HepG2 (cell line): ENCODE measurements at regions not wholly inside any gene's neighbourhood (a gene's known extent, or its start where the extent isn't known, plus 50 kb on each side); places are given as distances from the start of the nearest gene placed in this dataset.

Source experiments
- AFF4 ChIP-seq: sonication (generic); formaldehyde crosslinking; IDR thresholded peaks from 2 replicates; pipeline ENCODE4 v1.4.0; 2020; ENCODE audit warnings: missing genetic modification reagents
- GPN1 ChIP-seq: sonication (generic); formaldehyde crosslinking; IDR thresholded peaks from 2 replicates; pipeline ENCODE4 v1.5.1; 2020; ENCODE audit warnings: missing genetic modification reagents, borderline replicate concordance
- KDM1A ChIP-seq: IDR thresholded peaks from 2 replicates; pipeline ENCODE4 v1.6.1; 2016; ENCODE audit warnings: missing compliant biosample characterization
- RNF219 ChIP-seq: sonication (generic); formaldehyde crosslinking; IDR thresholded peaks from 2 replicates; pipeline ENCODE4 v1.5.0; 2020; ENCODE audit warnings: mild to moderate bottlenecking, missing genetic modification reagents
- SRSF4 ChIP-seq: fragments of 200-400 bp; formaldehyde crosslinking; IDR thresholded peaks from one replicate; pipeline ENCODE4 v1.6.1; 2018; ENCODE audit warnings: mild to moderate bottlenecking, low read depth, low read length, moderate library complexity; ENCODE audit not compliant: poor library complexity, severe bottlenecking
- TOE1 ChIP-seq: sonication (generic); formaldehyde crosslinking; IDR thresholded peaks from 2 replicates; pipeline ENCODE4 v1.4.0; 2020; ENCODE audit warnings: mild to moderate bottlenecking, missing genetic modification reagents
- TP53 ChIP-seq: sonication (generic); formaldehyde crosslinking; conservative IDR thresholded peaks from 2 replicates; pipeline ENCODE4 v1.4.0; 2020; ENCODE audit warnings: missing genetic modification reagents
- U2AF2 ChIP-seq: fragments of 200-400 bp; formaldehyde crosslinking; IDR thresholded peaks from 2 replicates; pipeline ENCODE4 v1.6.1; 2017; ENCODE audit warnings: low read depth, mild to moderate bottlenecking, low read length
- ZBTB21 ChIP-seq: sonication (generic); formaldehyde crosslinking; IDR thresholded peaks from 2 replicates; pipeline ENCODE4 v1.4.0; 2020; ENCODE audit warnings: missing genetic modification reagents
- TF ChIP-seq, protein P1 (sequence below): fragments of 450-650 bp; IDR thresholded peaks from 2 replicates; pipeline ENCODE4 v1.6.1; 2016

GRCh38 chr5:2460098-2460497, 291.4 kb downstream of the IRX2 start (continued):
- TF ChIP-seq RNF219 (CRISPR knock-in tag) (no peak), AFF4 (CRISPR knock-in tag) (no peak), TP53 (CRISPR knock-in tag) (no peak), SRSF4 (no peak), TOE1 (CRISPR knock-in tag) (no peak), KDM1A (no peak), U2AF2 (no peak), GPN1 (no peak), ZBTB21 (no peak)
- TF ChIP-seq, protein P1, sequence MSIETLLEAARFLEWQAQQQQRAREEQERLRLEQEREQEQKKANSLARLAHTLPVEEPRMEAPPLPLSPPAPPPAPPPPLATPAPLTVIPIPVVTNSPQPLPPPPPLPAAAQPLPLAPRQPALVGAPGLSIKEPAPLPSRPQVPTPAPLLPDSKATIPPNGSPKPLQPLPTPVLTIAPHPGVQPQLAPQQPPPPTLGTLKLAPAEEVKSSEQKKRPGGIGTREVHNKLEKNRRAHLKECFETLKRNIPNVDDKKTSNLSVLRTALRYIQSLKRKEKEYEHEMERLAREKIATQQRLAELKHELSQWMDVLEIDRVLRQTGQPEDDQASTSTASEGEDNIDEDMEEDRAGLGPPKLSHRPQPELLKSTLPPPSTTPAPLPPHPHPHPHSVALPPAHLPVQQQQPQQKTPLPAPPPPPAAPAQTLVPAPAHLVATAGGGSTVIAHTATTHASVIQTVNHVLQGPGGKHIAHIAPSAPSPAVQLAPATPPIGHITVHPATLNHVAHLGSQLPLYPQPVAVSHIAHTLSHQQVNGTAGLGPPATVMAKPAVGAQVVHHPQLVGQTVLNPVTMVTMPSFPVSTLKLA, result peak; percentile 50; the same call in 1 of the 2 replicates
